ENCODE measurements at regions not wholly inside any gene's neighbourhood (a gene's known extent, or its start where the extent isn't known, plus 50 kb on each side); places are given as distances from the start of the nearest gene placed in this dataset.

GRCh38 chr3:159763011-159763601 lies 225.5 kb upstream of the IL12A start:
- Histone ChIP-seq H3K27me3 (ENCODE audit: control insufficient read depth, extremely low read depth, insufficient read depth, low read length) (no peaks in the 10 kb centered on the region), H3K36me3 (ENCODE audit: control insufficient read depth in 2 of 2, extremely low read depth in 1 of 2, insufficient read depth in 2 of 2, low read length in 2 of 2) (no peaks in the 10 kb centered on the region), H3K4me2 (ENCODE audit: control insufficient read depth, extremely low read depth, insufficient read depth, low read depth, low read length) (peak overlapping the region; percentile 93), H2AFZ (ENCODE audit: control insufficient read depth, low read length) (peak overlapping the region; percentile 54), H3K4me1 (ENCODE audit: control insufficient read depth, extremely low read depth, insufficient read depth, low read length) (peaks cover 35% of the 10 kb centered on the region), H3K79me2 (ENCODE audit: control insufficient read depth, insufficient read depth, low read length) (peaks cover 22% of the 10 kb centered on the region), H3K9ac (ENCODE audit: control insufficient read depth, extremely low read depth, insufficient read depth, low read length) (peak overlapping the region; percentile 74), H3K4me3 (ENCODE audit: control insufficient read depth in 2 of 3, extremely low read depth in 1 of 3, insufficient read depth in 2 of 3, low read depth in 1 of 3, low read length in 3 of 3) (peak overlapping the region; percentile 57 to 65 (median 63)), H3K9me1 (ENCODE audit: control insufficient read depth, extremely low read depth, insufficient read depth, low read length) (no peaks in the 10 kb centered on the region), H3K27ac (ENCODE audit: control insufficient read depth, insufficient read depth, low read length) (peak overlapping the region; percentile 90), H4K20me1 (ENCODE audit: control insufficient read depth, extremely low read depth, insufficient read depth, low read length) (peaks cover 5% of the 10 kb centered on the region), H3K9me3 (ENCODE audit: control insufficient read depth, low read depth, low read length) (no peaks in the 10 kb centered on the region)
- peak; percentile 63 for DNase-seq (ENCODE audit: low read depth, low spot score)
- dilution Hi-C loops (cut with MboI; ENCODE audit: extremely low pct_ligation_motif_present, low sequenced_read_pairs) = no loop called here
- TF ChIP-seq CTCF (optimal IDR thresholded peaks at IDR 0.05 in 1 of 3, IDR thresholded peaks at IDR 0.05 in 1 of 3, conservative IDR thresholded peaks at IDR 0.05 in 1 of 3; ENCODE audit: extremely low read depth in 1 of 3, insufficient read depth in 2 of 3, low read length in 3 of 3) = no peak
- FAIRE-seq = peak; percentile 29

- H3K36me3 ChIP-seq (ENCODE audit: control insufficient read depth in 2 of 2, extremely low read depth in 1 of 2, insufficient read depth in 2 of 2, low read length in 2 of 2) = peaks cover 2 to 6% of the 10 kb centered on the region in 2 experiments
- peak overlapping the region; percentile 93 for H3K4me2 ChIP-seq (ENCODE audit: control insufficient read depth, extremely low read depth, insufficient read depth, low read depth, low read length)
- peak overlapping the region; percentile 99 for H3K27ac ChIP-seq (ENCODE audit: control insufficient read depth, insufficient read depth, low read length)
- no peaks in the 10 kb centered on the region for H3K9me3 ChIP-seq (ENCODE audit: control insufficient read depth, low read depth, low read length)
- FAIRE-seq = no peak
- dilution Hi-C loops (cut with MboI; ENCODE audit: extremely low pct_ligation_motif_present, low sequenced_read_pairs) = no loop called here
- peak overlapping the region; percentile 44 for H2AFZ ChIP-seq (ENCODE audit: control insufficient read depth, low read length)
- no peaks in the 10 kb centered on the region for H3K9me1 ChIP-seq (ENCODE audit: control insufficient read depth, extremely low read depth, insufficient read depth, low read length)
- H4K20me1 ChIP-seq (ENCODE audit: control insufficient read depth, extremely low read depth, insufficient read depth, low read length) = peaks cover 5% of the 10 kb centered on the region
- peak in 1 of 3 experiments; percentile 24 for TF ChIP-seq CTCF (optimal IDR thresholded peaks at IDR 0.05 in 1 of 3, IDR thresholded peaks at IDR 0.05 in 1 of 3, conservative IDR thresholded peaks at IDR 0.05 in 1 of 3; ENCODE audit: extremely low read depth in 1 of 3, insufficient read depth in 2 of 3, low read length in 3 of 3)
- no peak for TF ChIP-seq EZH2 (IDR thresholded peaks at IDR 0.05; ENCODE audit: low read length)
- peaks cover 35% of the 10 kb centered on the region for H3K4me1 ChIP-seq (ENCODE audit: control insufficient read depth, extremely low read depth, insufficient read depth, low read length)
- no peaks in the 10 kb centered on the region for H3K27me3 ChIP-seq (ENCODE audit: control insufficient read depth, extremely low read depth, insufficient read depth, low read length)
- no peak for DNase-seq (ENCODE audit: low read depth, low spot score)
- H3K79me2 ChIP-seq (ENCODE audit: control insufficient read depth, insufficient read depth, low read length) = peaks cover 30% of the 10 kb centered on the region
- peak overlapping the region; percentile 57 to 87 (median 73) for H3K4me3 ChIP-seq (ENCODE audit: control insufficient read depth in 2 of 3, extremely low read depth in 1 of 3, insufficient read depth in 2 of 3, low read depth in 1 of 3, low read length in 3 of 3)
- H3K9ac ChIP-seq (ENCODE audit: control insufficient read depth, extremely low read depth, insufficient read depth, low read length) = peak overlapping the region; percentile 86
Measured at GRCh38 chr3:159763602-159764489, 224.8 kb upstream of the IL12A start.
